ENCODE measurements at regions not wholly inside any gene's neighbourhood (a gene's known extent, or its start where the extent isn't known, plus 50 kb on each side); places are given as distances from the start of the nearest gene placed in this dataset.

- no peak for TF ChIP-seq CTCF (IDR thresholded peaks at IDR 0.05)
- no peak for TF ChIP-seq ZFX (IDR thresholded peaks at IDR 0.05; ENCODE audit: borderline replicate concordance)
These were observed 561.2 kb upstream of the SEMA6A start for GRCh38 chr5:117135851-117136250.

All from 22Rv1 (cell line).